GM20000 (cell line): ENCODE measurements at regions not wholly inside any gene's neighbourhood (a gene's known extent, or its start where the extent isn't known, plus 50 kb on each side); places are given as distances from the start of the nearest gene placed in this dataset.

Experiments used
- DNase-seq: peaks from one replicate; pipeline ENCODE4 v3.0.0; 2012; ENCODE audit warnings: low spot score
- CTCF ChIP-seq: IDR thresholded peaks from 2 replicates; pipeline ENCODE4 v1.5.1; 2012; ENCODE audit warnings: mild to moderate bottlenecking, control low read depth; ENCODE audit errors: extremely low read depth, missing control alignments

- TF ChIP-seq CTCF: no peak
- no peak for DNase-seq
These were observed 672.2 kb upstream of the ACVR2A start for GRCh38 chr2:147172493-147173188.

- no peak for TF ChIP-seq CTCF
- DNase-seq: no peak
These were observed 672.9 kb upstream of the ACVR2A start for GRCh38 chr2:147171941-147172340.

DNA sequence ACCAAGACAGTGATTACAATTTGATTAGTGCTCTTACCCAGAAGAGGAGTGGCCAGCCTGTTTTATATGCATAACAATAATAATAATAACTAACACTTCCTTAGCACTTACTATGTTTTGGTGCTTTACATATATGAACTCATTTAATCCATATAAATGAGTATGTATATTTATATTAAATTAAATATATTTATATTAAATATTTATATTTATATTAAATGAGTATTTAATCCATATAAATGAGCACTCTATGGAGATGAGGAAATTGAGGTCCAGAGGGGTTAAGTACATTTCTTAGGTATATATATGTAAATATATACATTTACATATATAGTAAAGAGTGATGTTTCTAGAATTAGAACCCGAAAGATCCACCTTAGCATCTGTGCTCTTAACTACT is 673.9 kb upstream of the ACVR2A start:
- no peak for DNase-seq
- no peak for TF ChIP-seq CTCF

DNA sequence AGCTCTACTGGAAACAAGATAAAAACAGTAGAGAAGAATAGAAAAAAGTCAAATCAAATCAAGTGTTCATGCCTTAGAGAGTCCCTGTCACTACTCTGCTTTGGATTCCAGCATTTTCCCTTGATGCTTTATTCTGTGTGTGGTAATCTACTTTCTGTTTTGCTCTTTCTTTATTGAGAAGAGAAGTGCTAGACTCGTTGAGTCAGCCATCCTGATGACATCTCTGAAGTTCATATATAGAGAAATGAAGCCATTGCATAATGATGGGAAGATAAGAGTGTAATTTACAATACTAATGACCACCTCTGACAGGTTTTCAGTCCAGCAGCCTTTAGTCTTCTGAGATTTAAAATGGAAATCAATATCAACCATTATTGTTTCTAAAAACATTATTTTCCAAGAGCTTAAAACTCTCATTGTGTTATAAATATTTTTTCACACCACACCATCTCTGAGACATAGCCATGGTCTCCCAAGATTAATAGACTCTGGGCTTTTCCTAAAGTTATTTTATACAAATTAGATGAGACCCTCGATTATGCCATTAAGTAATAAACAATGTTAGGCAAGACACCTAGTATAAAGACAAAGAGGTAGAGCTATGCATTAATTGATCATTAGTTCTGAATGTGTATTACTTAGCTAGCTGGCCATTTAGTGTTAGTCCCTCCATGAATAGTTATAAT is 679.0 kb upstream of the ACVR2A start:
- DNase-seq: no peak
- TF ChIP-seq CTCF: no peak

- no peak for TF ChIP-seq CTCF
- no peak for DNase-seq
These were observed 680.3 kb upstream of the ACVR2A start for GRCh38 chr2:147164563-147164962.

GRCh38 chr2:147161746-147162145 is 683.1 kb upstream of the ACVR2A start:
- no peak for DNase-seq
- no peak for TF ChIP-seq CTCF

GRCh38 chr2:147156970-147157369 is 687.9 kb upstream of the ACVR2A start:
- DNase-seq: no peak
- TF ChIP-seq CTCF: no peak
